ENCODE measurements at regions not wholly inside any gene's neighbourhood (a gene's known extent, or its start where the extent isn't known, plus 50 kb on each side); places are given as distances from the start of the nearest gene placed in this dataset.

- ChIA-PET POLR2A (no interaction called here), CTCF (interaction anchor here (0.6 to 1.5 kb wide), 3 partner anchors 14 to 171 kb away, joined by 3 to 5 read pairs (median 5); no protein-coding TSS in a partner anchor)
- Histone ChIP-seq H3K27ac (ENCODE audit: extremely low read depth, low read depth, low read length) (no peak overlapping the region), H3K36me3 (ENCODE audit: control insufficient read depth in 2 of 2, insufficient read depth in 1 of 2, low read length in 2 of 2) (no peaks in the 10 kb centered on the region), H3K4me1 (ENCODE audit: control insufficient read depth, insufficient read depth, low read length) (no peaks in the 10 kb centered on the region), H3K9me3 (ENCODE audit: control insufficient read depth, insufficient read depth, low read depth, low read length) (no peaks in the 10 kb centered on the region), H3K4me3 (ENCODE audit: low read depth, low read length) (no peak overlapping the region)
- TF ChIP-seq ZFP37 (tag by site-specific recombination; IDR thresholded peaks at IDR 0.05) (no peak), ZSCAN4 (tag by site-specific recombination; IDR thresholded peaks at IDR 0.05) (no peak), AEBP2 (tag by site-specific recombination; IDR thresholded peaks at IDR 0.05; ENCODE audit: borderline replicate concordance) (no peak), OSR2 (tag by site-specific recombination; IDR thresholded peaks at IDR 0.05) (no peak), ZNF558 (tag by site-specific recombination; IDR thresholded peaks at IDR 0.05) (no peak), ZNF843 (tag by site-specific recombination; IDR thresholded peaks at IDR 0.05) (no peak), ZNF2 (tag by site-specific recombination; IDR thresholded peaks at IDR 0.05) (no peak), PATZ1 (tag by site-specific recombination; IDR thresholded peaks at IDR 0.05) (no peak)
Measured at GRCh38 chr6:84554706-84555105, 209.7 kb downstream of the TBX18 start.

- CTCF ChIA-PET = interaction anchor here (0.6 to 1.8 kb wide), 4 partner anchors 15 to 132 kb away, joined by 4 to 5 read pairs (median 5); no protein-coding TSS in a partner anchor
- TF ChIP-seq ZNF140 (tag by site-specific recombination; IDR thresholded peaks at IDR 0.05) (no peak), KLF8 (tag by site-specific recombination; IDR thresholded peaks at IDR 0.05) (no peak), SCRT1 (tag by site-specific recombination; IDR thresholded peaks at IDR 0.05; ENCODE audit: borderline replicate concordance) (no peak), ZNF266 (tag by site-specific recombination; IDR thresholded peaks at IDR 0.05; ENCODE audit: low read depth) (no peak), ZNF324 (tag by site-specific recombination; IDR thresholded peaks at IDR 0.05) (no peak), ZNF791 (tag by site-specific recombination; IDR thresholded peaks at IDR 0.05) (no peak), ZNF248 (tag by site-specific recombination; IDR thresholded peaks at IDR 0.05) (no peak), ZNF155 (tag by site-specific recombination; IDR thresholded peaks at IDR 0.05) (no peak), EGR2 (tag by site-specific recombination; IDR thresholded peaks at IDR 0.05; ENCODE audit: low read depth) (no peak)
- TF ChIP-seq, protein P1, sequence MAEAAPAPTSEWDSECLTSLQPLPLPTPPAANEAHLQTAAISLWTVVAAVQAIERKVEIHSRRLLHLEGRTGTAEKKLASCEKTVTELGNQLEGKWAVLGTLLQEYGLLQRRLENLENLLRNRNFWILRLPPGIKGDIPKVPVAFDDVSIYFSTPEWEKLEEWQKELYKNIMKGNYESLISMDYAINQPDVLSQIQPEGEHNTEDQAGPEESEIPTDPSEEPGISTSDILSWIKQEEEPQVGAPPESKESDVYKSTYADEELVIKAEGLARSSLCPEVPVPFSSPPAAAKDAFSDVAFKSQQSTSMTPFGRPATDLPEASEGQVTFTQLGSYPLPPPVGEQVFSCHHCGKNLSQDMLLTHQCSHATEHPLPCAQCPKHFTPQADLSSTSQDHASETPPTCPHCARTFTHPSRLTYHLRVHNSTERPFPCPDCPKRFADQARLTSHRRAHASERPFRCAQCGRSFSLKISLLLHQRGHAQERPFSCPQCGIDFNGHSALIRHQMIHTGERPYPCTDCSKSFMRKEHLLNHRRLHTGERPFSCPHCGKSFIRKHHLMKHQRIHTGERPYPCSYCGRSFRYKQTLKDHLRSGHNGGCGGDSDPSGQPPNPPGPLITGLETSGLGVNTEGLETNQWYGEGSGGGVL (tag by site-specific recombination; IDR thresholded peaks at IDR 0.05) = no peak
- TF ChIP-seq, protein P2, sequence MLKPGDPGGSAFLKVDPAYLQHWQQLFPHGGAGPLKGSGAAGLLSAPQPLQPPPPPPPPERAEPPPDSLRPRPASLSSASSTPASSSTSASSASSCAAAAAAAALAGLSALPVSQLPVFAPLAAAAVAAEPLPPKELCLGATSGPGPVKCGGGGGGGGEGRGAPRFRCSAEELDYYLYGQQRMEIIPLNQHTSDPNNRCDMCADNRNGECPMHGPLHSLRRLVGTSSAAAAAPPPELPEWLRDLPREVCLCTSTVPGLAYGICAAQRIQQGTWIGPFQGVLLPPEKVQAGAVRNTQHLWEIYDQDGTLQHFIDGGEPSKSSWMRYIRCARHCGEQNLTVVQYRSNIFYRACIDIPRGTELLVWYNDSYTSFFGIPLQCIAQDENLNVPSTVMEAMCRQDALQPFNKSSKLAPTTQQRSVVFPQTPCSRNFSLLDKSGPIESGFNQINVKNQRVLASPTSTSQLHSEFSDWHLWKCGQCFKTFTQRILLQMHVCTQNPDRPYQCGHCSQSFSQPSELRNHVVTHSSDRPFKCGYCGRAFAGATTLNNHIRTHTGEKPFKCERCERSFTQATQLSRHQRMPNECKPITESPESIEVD (tag by site-specific recombination; IDR thresholded peaks at IDR 0.05) = no peak
- no peaks in the 10 kb centered on the region for H3K36me3 ChIP-seq (ENCODE audit: control insufficient read depth in 2 of 2, insufficient read depth in 1 of 2, low read length in 2 of 2)
- no peaks in the 10 kb centered on the region for H3K4me1 ChIP-seq (ENCODE audit: control insufficient read depth, insufficient read depth, low read length)
- POLR2A ChIA-PET = no interaction called here
- H3K27ac ChIP-seq (ENCODE audit: extremely low read depth, low read depth, low read length) = no peak overlapping the region
- no peaks in the 10 kb centered on the region for H3K9me3 ChIP-seq (ENCODE audit: control insufficient read depth, insufficient read depth, low read depth, low read length)
- no peak overlapping the region for H3K4me3 ChIP-seq (ENCODE audit: low read depth, low read length)
Measured at GRCh38 chr6:84554074-84554473, 210.3 kb downstream of the TBX18 start.

Data from HEK293 (cell line).